IPS-18c (cell line): ENCODE measurements at regions not wholly inside any gene's neighbourhood (a gene's known extent, or its start where the extent isn't known, plus 50 kb on each side); places are given as distances from the start of the nearest gene placed in this dataset.
"Not testable (repeated sequence)": the region's sequence is repeated elsewhere in the genome, so short reads cannot be mapped to it uniquely, and the experiment has no call there.

Source experiments
- H3K4me3 ChIP-seq: 2 replicates; pipeline ENCODE4 v1.7.0; 2013; ENCODE audit warnings: low read depth, mild to moderate bottlenecking, low read length, moderate library complexity; ENCODE audit not compliant: insufficient read depth
- H3K9me3 ChIP-seq: one replicate; pipeline ENCODE4 v1.6.1; 2013; ENCODE audit warnings: mild to moderate bottlenecking, low read length, moderate library complexity; ENCODE audit not compliant: control insufficient read depth, insufficient read depth

GRCh38 chr21:16211339-16212303, 481.8 kb downstream of the USP25 start:
- no peak overlapping the region for H3K4me3 ChIP-seq
- no peaks in the 10 kb centered on the region for H3K9me3 ChIP-seq

GRCh38 chr21:16213518-16213917, 483.7 kb downstream of the USP25 start:
- Histone ChIP-seq H3K9me3 (no peaks in the 10 kb centered on the region), H3K4me3 (no peak overlapping the region)

GRCh38 chr21:16215193-16215592, 485.4 kb downstream of the USP25 start:
- no peak overlapping the region for H3K4me3 ChIP-seq
- no peaks in the 10 kb centered on the region for H3K9me3 ChIP-seq

GRCh38 chr21:16215663-16216183, 485.9 kb downstream of the USP25 start:
- no peaks in the 10 kb centered on the region for H3K9me3 ChIP-seq
- H3K4me3 ChIP-seq: no peak overlapping the region

GRCh38 chr21:16216288-16216962, 486.6 kb downstream of the USP25 start:
- no peak overlapping the region for H3K4me3 ChIP-seq
- H3K9me3 ChIP-seq: no peaks in the 10 kb centered on the region

- Histone ChIP-seq H3K4me3 (no peak overlapping the region), H3K9me3 (no peaks in the 10 kb centered on the region)
Measured at GRCh38 chr21:16218682-16219343, 489.0 kb downstream of the USP25 start.

GRCh38 chr21:16224756-16225155, 495.0 kb downstream of the USP25 start:
- not testable (repeated sequence) for H3K4me3 ChIP-seq, H3K9me3 ChIP-seq

GRCh38 chr21:16239659-16240265, 510.0 kb downstream of the USP25 start:
- H3K4me3 ChIP-seq: no peak overlapping the region
- no peaks in the 10 kb centered on the region for H3K9me3 ChIP-seq

- no peak overlapping the region for H3K4me3 ChIP-seq
- H3K9me3 ChIP-seq: no peaks in the 10 kb centered on the region
Measured at GRCh38 chr21:16241016-16241415, 511.2 kb downstream of the USP25 start.

GRCh38 chr21:16241479-16241963, 511.7 kb downstream of the USP25 start:
- Histone ChIP-seq H3K9me3 (no peaks in the 10 kb centered on the region), H3K4me3 (no peak overlapping the region)

GRCh38 chr21:16243396-16243795, 513.6 kb downstream of the USP25 start:
- H3K4me3 ChIP-seq: no peak overlapping the region
- H3K9me3 ChIP-seq: no peaks in the 10 kb centered on the region

GRCh38 chr21:16248705-16249104, 518.9 kb downstream of the USP25 start:
- H3K4me3 ChIP-seq: no peak overlapping the region

GRCh38 chr21:16250273-16250672, 520.5 kb downstream of the USP25 start:
- Histone ChIP-seq H3K4me3 (no peak overlapping the region), H3K9me3 (no peaks in the 10 kb centered on the region)

More at GRCh38 chr21:16248705-16249104, 518.9 kb downstream of the USP25 start:
- no peaks in the 10 kb centered on the region for H3K9me3 ChIP-seq

GRCh38 chr21:16258844-16259611, 529.2 kb downstream of the USP25 start:
- Histone ChIP-seq H3K4me3 (no peak overlapping the region), H3K9me3 (no peaks in the 10 kb centered on the region)

- no peak overlapping the region for H3K4me3 ChIP-seq
- H3K9me3 ChIP-seq: no peaks in the 10 kb centered on the region
Measured at GRCh38 chr21:16262091-16262490, 532.3 kb downstream of the USP25 start.

- Histone ChIP-seq H3K9me3 (no peaks in the 10 kb centered on the region), H3K4me3 (no peak overlapping the region)
Measured at GRCh38 chr21:16264319-16264718, 534.5 kb downstream of the USP25 start.
